ENCODE measurements at regions not wholly inside any gene's neighbourhood (a gene's known extent, or its start where the extent isn't known, plus 50 kb on each side); places are given as distances from the start of the nearest gene placed in this dataset.

DNA sequence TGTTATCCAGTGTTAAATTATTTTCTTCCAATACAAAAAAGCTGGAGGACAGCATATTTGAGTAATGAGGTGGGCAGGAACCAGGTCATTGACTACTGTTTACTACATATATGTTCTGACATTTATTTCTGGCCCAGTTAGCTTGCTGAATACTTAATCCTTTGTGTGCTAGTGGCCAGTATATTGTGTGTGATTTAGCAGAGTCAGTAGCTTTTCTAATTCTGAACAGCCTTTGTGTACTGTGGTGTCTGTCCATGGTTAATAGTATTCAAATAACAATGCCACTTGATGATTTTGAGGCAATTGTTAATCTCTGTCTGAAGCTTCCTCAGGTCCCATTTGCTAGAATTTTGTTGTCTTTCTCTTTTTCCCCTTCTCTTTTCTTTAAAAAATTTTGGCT is 286.5 kb upstream of the E2F7 start:
- intact Hi-C loops (cut with micrococcal nuclease), result no loop called here
- Histone ChIP-seq H3K27me3 (ENCODE audit: control insufficient read depth in 2 of 2, insufficient read depth in 2 of 2, low read length in 2 of 2) (no peaks in the 10 kb centered on the region), H3K9me1 (replicated peaks; ENCODE audit: control insufficient read depth, extremely low read depth, insufficient read depth, low read length) (no peaks in the 10 kb centered on the region), H4K20me1 (replicated peaks; ENCODE audit: control insufficient read depth, extremely low read depth, insufficient read depth, low read length) (no peaks in the 10 kb centered on the region), H3K27ac (ENCODE audit: insufficient read depth, low read depth, low read length) (no peak overlapping the region), H3K36me3 (ENCODE audit: control insufficient read depth in 2 of 2, extremely low read depth in 1 of 2, insufficient read depth in 2 of 2, low read length in 2 of 2) (no peaks in the 10 kb centered on the region), H3K79me2 (ENCODE audit: control insufficient read depth, insufficient read depth, low read length) (no peaks in the 10 kb centered on the region), H3K9ac (replicated peaks; ENCODE audit: extremely low read depth, insufficient read depth, low read length) (no peak overlapping the region), H3K4me1 (ENCODE audit: control insufficient read depth, extremely low read depth, insufficient read depth, low read length) (no peaks in the 10 kb centered on the region), H2AFZ (ENCODE audit: low read depth, low read length) (no peak overlapping the region), H3K9me3 (replicated peaks; ENCODE audit: control insufficient read depth, insufficient read depth, low read length) (no peaks in the 10 kb centered on the region), H3K4me2 (ENCODE audit: insufficient read depth, low read length) (no peak overlapping the region), H3K4me3 (replicated peaks in 1 of 3; ENCODE audit: insufficient read depth in 1 of 3, low read depth in 1 of 3, low read length in 3 of 3) (no peak overlapping the region)
- no TSS peak for BruUV-seq (replicated peaks)
- ChIA-PET CTCF (interaction anchor here (0.9 kb wide), 1 partner anchor 199 kb away, joined by 3 read pairs; no protein-coding TSS in a partner anchor), POLR2A (no interaction called here)
- TF ChIP-seq JUN (IDR thresholded peaks at IDR 0.05; ENCODE audit: borderline replicate concordance, insufficient read depth, insufficient read length, low read depth) (no peak), FOS (IDR thresholded peaks at IDR 0.05; ENCODE audit: borderline replicate concordance, insufficient read depth, low read length) (no peak), CTCF (IDR thresholded peaks at IDR 0.05; ENCODE audit: extremely low read depth in 1 of 2, insufficient read depth in 1 of 2, low read depth in 1 of 2, low read length in 2 of 2) (no peak), MYC (IDR thresholded peaks at IDR 0.05; ENCODE audit: low read depth, low read length) (no peak), MAX (IDR thresholded peaks at IDR 0.05; ENCODE audit: insufficient read depth, insufficient read length) (no peak), POLR2AphosphoS5 (IDR thresholded peaks at IDR 0.05; ENCODE audit: insufficient read depth, low read depth, low read length) (no peak), POLR2A (IDR thresholded peaks at IDR 0.05; ENCODE audit: low read depth, low read length) (no peak), GATA2 (IDR thresholded peaks at IDR 0.05; ENCODE audit: insufficient read depth, insufficient read length, low read depth, low read length) (no peak), EZH2 (IDR thresholded peaks at IDR 0.05; ENCODE audit: borderline replicate concordance, low read depth, low read length, severe bottlenecking) (no peak)
- no peak for FAIRE-seq
- no peak for DNase-seq (ENCODE audit: low read depth, low spot score)
- dilution Hi-C loops (cut with MboI; ENCODE audit: extremely low pct_ligation_motif_present, low sequenced_read_pairs), result no loop called here

Measured in endothelial cell of umbilical vein (primary cell).